ENCODE measurements at regions not wholly inside any gene's neighbourhood (a gene's known extent, or its start where the extent isn't known, plus 50 kb on each side); places are given as distances from the start of the nearest gene placed in this dataset.

- H3K4me3 ChIP-seq: no peak overlapping the region
- TF ChIP-seq, protein P1, sequence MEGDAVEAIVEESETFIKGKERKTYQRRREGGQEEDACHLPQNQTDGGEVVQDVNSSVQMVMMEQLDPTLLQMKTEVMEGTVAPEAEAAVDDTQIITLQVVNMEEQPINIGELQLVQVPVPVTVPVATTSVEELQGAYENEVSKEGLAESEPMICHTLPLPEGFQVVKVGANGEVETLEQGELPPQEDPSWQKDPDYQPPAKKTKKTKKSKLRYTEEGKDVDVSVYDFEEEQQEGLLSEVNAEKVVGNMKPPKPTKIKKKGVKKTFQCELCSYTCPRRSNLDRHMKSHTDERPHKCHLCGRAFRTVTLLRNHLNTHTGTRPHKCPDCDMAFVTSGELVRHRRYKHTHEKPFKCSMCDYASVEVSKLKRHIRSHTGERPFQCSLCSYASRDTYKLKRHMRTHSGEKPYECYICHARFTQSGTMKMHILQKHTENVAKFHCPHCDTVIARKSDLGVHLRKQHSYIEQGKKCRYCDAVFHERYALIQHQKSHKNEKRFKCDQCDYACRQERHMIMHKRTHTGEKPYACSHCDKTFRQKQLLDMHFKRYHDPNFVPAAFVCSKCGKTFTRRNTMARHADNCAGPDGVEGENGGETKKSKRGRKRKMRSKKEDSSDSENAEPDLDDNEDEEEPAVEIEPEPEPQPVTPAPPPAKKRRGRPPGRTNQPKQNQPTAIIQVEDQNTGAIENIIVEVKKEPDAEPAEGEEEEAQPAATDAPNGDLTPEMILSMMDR (IDR thresholded peaks at IDR 0.05; ENCODE audit: control extremely low read depth, extremely low read depth): no peak
- no peak for ATAC-seq (ENCODE audit: insufficient read depth, low FRiP score)
- no peak for DNase-seq
- H3K36me3 ChIP-seq (ENCODE audit: control insufficient read depth in 4 of 4, insufficient read depth in 4 of 4, low read length in 4 of 4): no peaks in the 10 kb centered on the region
- H3K9ac ChIP-seq (ENCODE audit: insufficient read depth in 1 of 2, low read length in 2 of 2): no peak overlapping the region
- 88 to 92% methylated on average over 4 of the region's 4 CpGs for WGBS, 2 donors
- no peak overlapping the region for H3K27ac ChIP-seq (ENCODE audit: low read depth in 1 of 2, low read length in 1 of 2)
- H3K9me3 ChIP-seq (ENCODE audit: control insufficient read depth in 4 of 4, insufficient read depth in 3 of 4, low read length in 3 of 4): no peaks in the 10 kb centered on the region
- no peaks in the 10 kb centered on the region for H3K27me3 ChIP-seq (ENCODE audit: control insufficient read depth in 3 of 3, insufficient read depth in 3 of 3, low read length in 2 of 3)
- H3K4me1 ChIP-seq (ENCODE audit: control insufficient read depth in 5 of 5, insufficient read depth in 5 of 5, low read length in 5 of 5): peaks cover 0 to 8% (median 0%) of the 10 kb centered on the region in 5 donors
Measured at GRCh38 chr2:16323126-16323520, 342.5 kb downstream of the CYRIA start.

GRCh38 chr2:16322308-16323125, 343.1 kb downstream of the CYRIA start:
- TF ChIP-seq, protein P1 (IDR thresholded peaks at IDR 0.05; ENCODE audit: control extremely low read depth, extremely low read depth): no peak
- Histone ChIP-seq H3K36me3 (ENCODE audit: control insufficient read depth in 4 of 4, insufficient read depth in 4 of 4, low read length in 4 of 4) (no peaks in the 10 kb centered on the region), H3K9me3 (ENCODE audit: control insufficient read depth in 4 of 4, insufficient read depth in 3 of 4, low read length in 3 of 4) (no peaks in the 10 kb centered on the region), H3K4me3 (no peak overlapping the region), H3K27ac (ENCODE audit: low read depth in 1 of 2, low read length in 1 of 2) (no peak overlapping the region), H3K9ac (ENCODE audit: insufficient read depth in 1 of 2, low read length in 2 of 2) (no peak overlapping the region), H3K4me1 (ENCODE audit: control insufficient read depth in 5 of 5, insufficient read depth in 5 of 5, low read length in 5 of 5) (peaks cover 0 to 12% (median 0%) of the 10 kb centered on the region in 5 donors), H3K27me3 (ENCODE audit: control insufficient read depth in 3 of 3, insufficient read depth in 3 of 3, low read length in 2 of 3) (no peaks in the 10 kb centered on the region)
- DNase-seq (no peak), ATAC-seq (ENCODE audit: insufficient read depth, low FRiP score) (no peak)
- WGBS, 2 donors: 70 to 80% methylated on average over 9 of the region's 9 CpGs

DNA sequence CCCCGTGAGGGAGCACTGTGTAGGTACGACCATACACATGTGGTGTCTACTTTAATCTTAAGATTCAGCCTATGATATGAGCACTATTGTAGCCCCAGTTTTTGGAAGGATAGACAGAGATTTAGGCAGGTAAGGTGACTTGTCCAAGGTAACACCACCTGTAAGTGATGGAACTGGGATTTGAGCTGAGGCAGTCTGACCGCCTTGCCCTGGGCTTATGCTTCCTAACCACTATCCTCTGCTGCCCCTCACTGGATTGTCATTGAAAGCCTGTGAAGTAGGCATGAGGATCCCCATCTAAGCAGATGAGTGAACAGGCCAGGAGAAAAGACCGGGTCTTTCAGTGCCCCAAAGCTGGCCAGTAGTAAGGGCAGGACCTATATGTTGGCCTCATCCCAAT, 343.8 kb downstream of the CYRIA start:
- Histone ChIP-seq H3K4me3 (no peak overlapping the region), H3K9me3 (ENCODE audit: control insufficient read depth in 4 of 4, insufficient read depth in 3 of 4, low read length in 3 of 4) (no peaks in the 10 kb centered on the region), H3K27ac (ENCODE audit: low read depth in 1 of 2, low read length in 1 of 2) (no peak overlapping the region), H3K9ac (ENCODE audit: insufficient read depth in 1 of 2, low read length in 2 of 2) (no peak overlapping the region), H3K27me3 (ENCODE audit: control insufficient read depth in 3 of 3, insufficient read depth in 3 of 3, low read length in 2 of 3) (no peaks in the 10 kb centered on the region), H3K4me1 (ENCODE audit: control insufficient read depth in 5 of 5, insufficient read depth in 5 of 5, low read length in 5 of 5) (peaks cover 0 to 13% (median 0%) of the 10 kb centered on the region in 5 donors), H3K36me3 (ENCODE audit: control insufficient read depth in 4 of 4, insufficient read depth in 4 of 4, low read length in 4 of 4) (no peaks in the 10 kb centered on the region)
- TF ChIP-seq, protein P1 (IDR thresholded peaks at IDR 0.05; ENCODE audit: control extremely low read depth, extremely low read depth): no peak
- ATAC-seq (ENCODE audit: insufficient read depth, low FRiP score) (no peak), DNase-seq (no peak)
- WGBS, 2 donors: 93 to 95% methylated on average over 4 of the region's 4 CpGs
